Astrocyte (in vitro differentiated cells and primary cell): ENCODE measurements at regions not wholly inside any gene's neighbourhood (a gene's known extent, or its start where the extent isn't known, plus 50 kb on each side); places are given as distances from the start of the nearest gene placed in this dataset.

Experiments
- CTCF ChIP-seq: IDR thresholded peaks from 2 replicates; pipeline ENCODE4 v1.5.1; 2011; ENCODE audit warnings: low read depth, mild to moderate bottlenecking, inconsistent platforms, low read length, moderate library complexity; ENCODE audit not compliant: insufficient read depth
- EZH2 ChIP-seq: IDR thresholded peaks from 2 replicates; pipeline ENCODE4 v1.6.1; 2012; ENCODE audit warnings: mild to moderate bottlenecking, low read length, inconsistent platforms; ENCODE audit not compliant: insufficient read depth

GRCh38 chr11:80958987-80959386 lies 1518.2 kb upstream of the TENM4 start:
- TF ChIP-seq CTCF (no peak), EZH2 (no peak)
